ENCODE measurements at regions not wholly inside any gene's neighbourhood (a gene's known extent, or its start where the extent isn't known, plus 50 kb on each side); places are given as distances from the start of the nearest gene placed in this dataset.

- no peak for TF ChIP-seq CTCF (IDR thresholded peaks at IDR 0.05; ENCODE audit: low read depth, low read length, missing input control)
- TF ChIP-seq, protein P1, sequence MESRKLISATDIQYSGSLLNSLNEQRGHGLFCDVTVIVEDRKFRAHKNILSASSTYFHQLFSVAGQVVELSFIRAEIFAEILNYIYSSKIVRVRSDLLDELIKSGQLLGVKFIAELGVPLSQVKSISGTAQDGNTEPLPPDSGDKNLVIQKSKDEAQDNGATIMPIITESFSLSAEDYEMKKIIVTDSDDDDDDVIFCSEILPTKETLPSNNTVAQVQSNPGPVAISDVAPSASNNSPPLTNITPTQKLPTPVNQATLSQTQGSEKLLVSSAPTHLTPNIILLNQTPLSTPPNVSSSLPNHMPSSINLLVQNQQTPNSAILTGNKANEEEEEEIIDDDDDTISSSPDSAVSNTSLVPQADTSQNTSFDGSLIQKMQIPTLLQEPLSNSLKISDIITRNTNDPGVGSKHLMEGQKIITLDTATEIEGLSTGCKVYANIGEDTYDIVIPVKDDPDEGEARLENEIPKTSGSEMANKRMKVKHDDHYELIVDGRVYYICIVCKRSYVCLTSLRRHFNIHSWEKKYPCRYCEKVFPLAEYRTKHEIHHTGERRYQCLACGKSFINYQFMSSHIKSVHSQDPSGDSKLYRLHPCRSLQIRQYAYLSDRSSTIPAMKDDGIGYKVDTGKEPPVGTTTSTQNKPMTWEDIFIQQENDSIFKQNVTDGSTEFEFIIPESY (IDR thresholded peaks at IDR 0.05): no peak
- no peak for TF ChIP-seq SP1 (IDR thresholded peaks at IDR 0.05)
- TF ChIP-seq ATF3 (IDR thresholded peaks at IDR 0.05): no peak
- TF ChIP-seq JUND (IDR thresholded peaks at IDR 0.05): no peak
Measured at GRCh38 chrX:116596010-116596409, 133.2 kb upstream of the CT83 start.
